ENCODE measurements at regions not wholly inside any gene's neighbourhood (a gene's known extent, or its start where the extent isn't known, plus 50 kb on each side); places are given as distances from the start of the nearest gene placed in this dataset.

DNA sequence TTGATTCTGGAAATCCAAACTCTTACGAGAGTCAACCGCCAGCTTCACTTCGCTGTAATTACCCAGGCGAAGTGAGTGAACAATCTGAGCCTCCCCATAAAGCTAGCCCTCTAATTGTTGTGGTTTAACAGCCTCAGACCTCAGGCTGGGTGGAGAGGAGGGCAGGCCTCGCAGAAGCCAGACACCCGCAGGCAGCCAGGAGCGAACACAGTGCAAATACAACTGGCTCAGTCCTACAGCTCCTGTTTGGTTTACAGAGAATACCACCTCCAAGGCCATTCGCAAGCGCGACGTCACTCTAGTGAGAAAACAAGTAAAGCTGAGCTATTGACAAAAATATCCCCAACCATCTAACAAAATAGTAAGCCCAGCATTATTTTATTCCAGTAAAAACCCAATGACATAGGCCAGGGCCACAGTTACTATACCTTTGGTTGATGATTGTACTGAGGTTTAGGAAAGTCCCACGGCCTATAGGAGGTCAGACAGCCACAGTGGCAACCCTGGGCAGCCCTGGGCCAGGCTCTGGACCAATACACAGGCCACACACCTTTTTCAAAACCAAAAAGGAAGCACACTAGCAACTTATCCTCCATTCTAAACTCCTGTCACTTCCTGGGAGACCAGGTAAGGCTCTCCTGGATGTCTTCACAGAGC, 163.3 kb downstream of the ETS2 start:
- TF ChIP-seq, protein P1, sequence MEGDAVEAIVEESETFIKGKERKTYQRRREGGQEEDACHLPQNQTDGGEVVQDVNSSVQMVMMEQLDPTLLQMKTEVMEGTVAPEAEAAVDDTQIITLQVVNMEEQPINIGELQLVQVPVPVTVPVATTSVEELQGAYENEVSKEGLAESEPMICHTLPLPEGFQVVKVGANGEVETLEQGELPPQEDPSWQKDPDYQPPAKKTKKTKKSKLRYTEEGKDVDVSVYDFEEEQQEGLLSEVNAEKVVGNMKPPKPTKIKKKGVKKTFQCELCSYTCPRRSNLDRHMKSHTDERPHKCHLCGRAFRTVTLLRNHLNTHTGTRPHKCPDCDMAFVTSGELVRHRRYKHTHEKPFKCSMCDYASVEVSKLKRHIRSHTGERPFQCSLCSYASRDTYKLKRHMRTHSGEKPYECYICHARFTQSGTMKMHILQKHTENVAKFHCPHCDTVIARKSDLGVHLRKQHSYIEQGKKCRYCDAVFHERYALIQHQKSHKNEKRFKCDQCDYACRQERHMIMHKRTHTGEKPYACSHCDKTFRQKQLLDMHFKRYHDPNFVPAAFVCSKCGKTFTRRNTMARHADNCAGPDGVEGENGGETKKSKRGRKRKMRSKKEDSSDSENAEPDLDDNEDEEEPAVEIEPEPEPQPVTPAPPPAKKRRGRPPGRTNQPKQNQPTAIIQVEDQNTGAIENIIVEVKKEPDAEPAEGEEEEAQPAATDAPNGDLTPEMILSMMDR (IDR thresholded peaks at IDR 0.05): no peak
- TF ChIP-seq POLR2A (IDR thresholded peaks at IDR 0.05): no peak
- TF ChIP-seq POLR2AphosphoS5 (IDR thresholded peaks at IDR 0.05): no peak

Data from upper lobe of left lung (tissue), 4 donors.